Fibroblast of the aortic adventitia (primary cell): ENCODE measurements at regions not wholly inside any gene's neighbourhood (a gene's known extent, or its start where the extent isn't known, plus 50 kb on each side); places are given as distances from the start of the nearest gene placed in this dataset.
"Not testable (repeated sequence)": the region's sequence is repeated elsewhere in the genome, so short reads cannot be mapped to it uniquely, and the experiment has no call there.

Source experiments
- DNase-seq: peaks from one replicate; pipeline ENCODE4 v3.0.0-alpha.2; 2010; ENCODE audit warnings: low read depth
- H3K4me3 ChIP-seq: 2 replicates; pipeline ENCODE4 v1.5.1; 2011; ENCODE audit warnings: low read depth, mild to moderate bottlenecking, control low read depth, low read length, moderate library complexity
- TF ChIP-seq, protein P1 (sequence below): IDR thresholded peaks from 2 replicates; pipeline ENCODE4 v1.5.1; 2011; ENCODE audit warnings: mild to moderate bottlenecking, low read length, control low read depth, inconsistent platforms; ENCODE audit not compliant: insufficient read depth

DNA sequence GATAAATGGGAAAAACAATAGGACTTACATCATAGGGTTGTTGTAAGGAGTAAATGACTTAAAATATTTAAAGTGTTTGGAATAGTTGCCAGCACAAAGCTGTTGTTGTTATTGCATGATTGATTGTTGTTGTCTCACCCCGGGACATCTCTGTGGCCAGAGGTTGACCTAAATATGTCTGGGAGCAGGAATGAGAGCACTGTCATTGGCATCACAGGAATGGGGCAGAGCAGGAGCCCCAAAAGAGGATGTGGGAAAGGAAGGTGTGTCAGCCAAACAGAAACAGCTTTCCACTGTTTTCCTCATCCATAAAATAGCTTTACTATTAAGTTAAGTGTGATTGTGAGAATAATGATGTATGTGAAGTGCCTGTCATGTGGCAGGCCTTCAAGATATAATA, 121.6 kb downstream of the TMEM168 start:
- no peak overlapping the region for H3K4me3 ChIP-seq
- no peak for DNase-seq
- TF ChIP-seq, protein P1, sequence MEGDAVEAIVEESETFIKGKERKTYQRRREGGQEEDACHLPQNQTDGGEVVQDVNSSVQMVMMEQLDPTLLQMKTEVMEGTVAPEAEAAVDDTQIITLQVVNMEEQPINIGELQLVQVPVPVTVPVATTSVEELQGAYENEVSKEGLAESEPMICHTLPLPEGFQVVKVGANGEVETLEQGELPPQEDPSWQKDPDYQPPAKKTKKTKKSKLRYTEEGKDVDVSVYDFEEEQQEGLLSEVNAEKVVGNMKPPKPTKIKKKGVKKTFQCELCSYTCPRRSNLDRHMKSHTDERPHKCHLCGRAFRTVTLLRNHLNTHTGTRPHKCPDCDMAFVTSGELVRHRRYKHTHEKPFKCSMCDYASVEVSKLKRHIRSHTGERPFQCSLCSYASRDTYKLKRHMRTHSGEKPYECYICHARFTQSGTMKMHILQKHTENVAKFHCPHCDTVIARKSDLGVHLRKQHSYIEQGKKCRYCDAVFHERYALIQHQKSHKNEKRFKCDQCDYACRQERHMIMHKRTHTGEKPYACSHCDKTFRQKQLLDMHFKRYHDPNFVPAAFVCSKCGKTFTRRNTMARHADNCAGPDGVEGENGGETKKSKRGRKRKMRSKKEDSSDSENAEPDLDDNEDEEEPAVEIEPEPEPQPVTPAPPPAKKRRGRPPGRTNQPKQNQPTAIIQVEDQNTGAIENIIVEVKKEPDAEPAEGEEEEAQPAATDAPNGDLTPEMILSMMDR: no peak

DNA sequence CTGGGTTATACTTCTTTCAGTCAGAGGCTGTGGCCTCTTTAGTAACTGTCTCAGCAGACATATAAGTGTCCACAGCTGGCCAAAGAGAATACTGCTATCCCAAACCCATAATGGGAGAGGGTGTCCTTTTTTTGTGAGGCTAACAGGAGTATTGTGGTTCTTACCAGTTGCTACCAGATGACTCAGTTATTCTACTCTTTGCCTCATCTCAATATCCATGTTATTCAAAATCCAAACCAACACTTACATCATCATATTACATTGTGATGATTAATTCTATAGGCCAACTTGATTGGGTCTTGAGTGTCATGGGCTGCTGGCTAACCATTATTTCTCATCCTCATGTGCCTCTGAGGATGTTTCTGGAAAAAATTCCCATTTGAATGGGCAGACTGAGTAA, 120.9 kb downstream of the TMEM168 start:
- no peak overlapping the region for H3K4me3 ChIP-seq
- TF ChIP-seq, protein P1: no peak
- DNase-seq: no peak

DNA sequence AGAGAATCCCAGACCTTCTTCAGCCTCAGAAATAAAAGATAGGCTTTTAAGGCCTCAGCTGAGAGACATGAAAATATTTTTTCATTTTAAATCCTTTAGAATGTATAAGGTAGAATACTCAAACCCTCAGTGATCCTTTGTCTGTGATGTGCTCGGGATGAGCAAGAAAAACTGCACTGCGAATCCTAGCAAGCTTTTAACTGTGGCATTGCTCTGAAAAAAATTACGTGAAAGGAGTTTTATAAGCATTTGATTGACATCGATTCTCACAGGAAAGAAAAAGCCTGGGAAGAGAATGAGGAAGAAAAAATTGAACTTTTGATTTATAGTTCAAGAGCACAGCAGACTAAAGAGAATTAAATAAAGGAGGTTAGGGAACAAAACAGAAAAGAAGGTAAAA, 120.0 kb downstream of the TMEM168 start:
- H3K4me3 ChIP-seq: no peak overlapping the region
- TF ChIP-seq, protein P1: no peak
- DNase-seq: no peak

DNA sequence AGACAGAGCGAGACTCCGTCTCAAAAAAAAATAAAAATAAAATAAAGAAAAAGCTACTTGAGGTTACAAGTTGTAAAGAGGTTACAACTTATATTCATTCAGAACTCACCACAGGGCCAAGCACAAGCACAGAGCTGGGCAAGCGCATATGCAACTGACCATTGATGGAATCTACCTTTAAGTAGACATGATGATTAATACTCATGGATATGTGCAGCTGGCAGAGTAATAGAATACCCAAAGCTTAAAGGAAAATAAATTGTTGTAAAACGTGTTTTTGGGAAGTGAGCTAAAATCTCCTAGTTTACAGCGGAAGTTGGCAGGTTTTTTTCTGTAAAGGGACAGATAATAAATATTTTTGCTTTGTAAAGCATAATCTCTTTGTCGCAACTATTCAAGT, 111.6 kb downstream of the TMEM168 start:
- no peak for DNase-seq
- no peak overlapping the region for H3K4me3 ChIP-seq
- TF ChIP-seq, protein P1: no peak

DNA sequence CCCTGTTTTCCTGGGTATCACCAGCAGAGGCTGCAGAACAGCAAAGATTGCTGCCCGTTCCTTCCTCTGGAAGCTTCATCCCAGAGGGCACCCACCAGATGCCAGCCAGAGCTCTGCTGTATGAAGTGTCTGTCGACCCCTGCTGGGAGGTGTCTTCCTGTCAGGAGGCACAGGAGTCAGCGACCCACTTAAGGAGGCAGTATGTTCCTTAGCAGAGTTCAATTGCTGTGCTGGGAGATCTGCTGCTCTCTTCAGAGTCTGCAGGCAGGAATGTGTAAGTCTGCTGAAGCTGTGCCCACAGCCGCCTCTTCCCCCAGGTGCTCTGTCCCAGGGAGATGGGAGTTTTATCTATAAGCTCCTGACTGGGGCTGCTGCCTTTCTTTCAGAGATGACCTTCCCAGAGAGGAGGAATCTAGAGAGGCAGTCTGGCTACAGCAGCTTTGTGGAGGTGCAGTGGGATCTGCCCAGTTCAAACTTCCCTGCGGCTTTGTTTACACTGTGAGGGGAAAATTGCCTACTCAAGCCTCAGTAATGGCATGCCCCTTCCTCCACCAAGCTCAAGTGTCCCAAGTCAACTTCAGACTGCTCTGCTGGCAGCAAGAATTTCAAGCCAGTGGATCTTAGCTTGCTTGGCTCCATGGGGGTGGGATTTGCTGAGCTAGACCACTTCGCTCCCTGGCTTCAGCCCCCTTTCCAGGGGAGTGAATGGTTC, 100.6 kb downstream of the TMEM168 start:
- not testable (repeated sequence) for DNase-seq, H3K4me3 ChIP-seq

DNA sequence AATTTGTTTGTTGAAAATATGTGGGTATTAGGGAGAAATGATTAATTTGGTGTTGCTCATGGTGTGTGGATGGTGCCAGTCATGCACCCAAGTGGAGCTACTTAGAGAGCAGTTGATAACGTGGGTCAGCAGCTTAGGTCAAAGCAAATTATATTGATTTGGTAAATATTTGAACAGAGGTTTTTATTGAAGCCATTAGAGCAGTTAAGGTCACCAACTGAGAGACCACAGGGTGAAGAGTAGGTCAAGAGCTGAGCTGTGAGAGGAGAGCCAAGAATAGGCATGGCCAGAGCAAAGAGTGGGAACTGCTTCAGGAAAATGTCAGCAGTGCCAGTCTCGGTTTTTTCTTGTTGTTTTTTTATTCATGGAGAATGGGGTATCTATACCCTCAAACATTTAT, 97.9 kb downstream of the TMEM168 start:
- TF ChIP-seq, protein P1: no peak
- no peak overlapping the region for H3K4me3 ChIP-seq
- DNase-seq: no peak

DNA sequence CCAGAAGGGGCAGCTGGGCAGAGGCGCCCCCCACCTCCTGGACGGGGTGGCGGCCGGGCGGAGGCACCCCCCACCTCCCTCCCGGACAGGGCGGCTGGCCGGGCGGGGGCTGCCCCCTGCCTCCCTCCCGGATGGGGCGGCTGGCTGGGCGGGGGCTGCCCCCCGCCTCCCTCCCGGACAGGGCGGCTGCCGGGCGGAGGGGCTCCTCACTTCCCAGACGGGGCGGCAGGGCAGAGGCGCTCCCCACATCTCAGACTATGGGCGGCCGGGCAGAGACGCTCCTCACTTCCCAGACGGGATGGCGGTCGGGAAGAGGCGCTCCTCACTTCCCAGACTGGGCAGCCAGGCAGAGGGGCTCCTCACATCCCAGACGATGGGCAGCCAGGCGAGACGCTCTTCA, 93.0 kb downstream of the TMEM168 start:
- H3K4me3 ChIP-seq, DNase-seq: not testable (repeated sequence)

DNA sequence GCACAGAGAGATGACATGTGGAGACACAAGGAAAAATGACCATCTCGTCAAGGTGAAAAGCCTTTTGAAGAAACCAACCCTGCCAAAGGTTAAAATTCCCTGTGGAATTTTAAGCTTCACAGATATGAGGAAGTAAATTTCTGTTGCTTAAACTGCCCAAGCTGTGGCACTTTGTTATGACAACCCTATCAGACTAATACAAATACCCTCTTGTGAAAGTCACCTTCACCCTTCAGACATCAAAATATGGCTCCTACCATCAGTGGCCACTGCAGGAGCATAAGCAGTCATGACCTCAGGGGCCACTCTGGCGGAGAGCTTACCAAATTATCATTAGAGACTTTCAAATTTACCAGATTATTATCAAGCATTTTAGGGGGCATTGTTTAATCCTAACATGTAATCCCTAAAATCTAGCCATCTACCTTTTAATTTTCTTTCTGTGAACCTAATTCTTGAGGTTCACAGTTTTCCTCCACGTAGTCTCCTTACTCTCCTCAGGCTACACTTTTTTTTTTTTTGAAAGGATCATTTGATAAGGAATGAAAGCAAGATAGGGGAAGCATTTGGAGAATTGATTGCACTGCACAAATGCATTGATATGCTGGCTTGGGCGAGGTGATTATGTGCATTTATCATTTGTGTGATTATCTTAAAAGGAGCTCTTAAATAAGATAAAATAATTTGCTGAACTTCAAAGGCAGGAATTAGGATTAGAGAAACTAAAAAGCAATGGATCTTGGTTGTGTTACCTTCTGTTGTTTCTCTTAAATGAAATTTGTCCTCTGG, 90.3 kb downstream of the TMEM168 start:
- H3K4me3 ChIP-seq: no peak overlapping the region
- TF ChIP-seq, protein P1: no peak
- DNase-seq: no peak
